Epithelial cell of esophagus (primary cell): ENCODE measurements at regions not wholly inside any gene's neighbourhood (a gene's known extent, or its start where the extent isn't known, plus 50 kb on each side); places are given as distances from the start of the nearest gene placed in this dataset.

Source experiments
- DNase-seq: peaks from one replicate; pipeline ENCODE4 v3.0.0; 2010; ENCODE audit warnings: low read depth
- H3K4me3 ChIP-seq: 2 replicates; pipeline ENCODE4 v1.5.1; 2011; ENCODE audit warnings: mild to moderate bottlenecking, low read length, control low read depth
- TF ChIP-seq, protein P1 (sequence below): IDR thresholded peaks from 2 replicates; pipeline ENCODE4 v1.5.1; 2011; ENCODE audit warnings: low read depth, mild to moderate bottlenecking, low read length, control low read depth, inconsistent platforms; ENCODE audit not compliant: insufficient read depth; ENCODE audit errors: missing control alignments

- no peak overlapping the region for H3K4me3 ChIP-seq
- no peak for DNase-seq
- TF ChIP-seq, protein P1, sequence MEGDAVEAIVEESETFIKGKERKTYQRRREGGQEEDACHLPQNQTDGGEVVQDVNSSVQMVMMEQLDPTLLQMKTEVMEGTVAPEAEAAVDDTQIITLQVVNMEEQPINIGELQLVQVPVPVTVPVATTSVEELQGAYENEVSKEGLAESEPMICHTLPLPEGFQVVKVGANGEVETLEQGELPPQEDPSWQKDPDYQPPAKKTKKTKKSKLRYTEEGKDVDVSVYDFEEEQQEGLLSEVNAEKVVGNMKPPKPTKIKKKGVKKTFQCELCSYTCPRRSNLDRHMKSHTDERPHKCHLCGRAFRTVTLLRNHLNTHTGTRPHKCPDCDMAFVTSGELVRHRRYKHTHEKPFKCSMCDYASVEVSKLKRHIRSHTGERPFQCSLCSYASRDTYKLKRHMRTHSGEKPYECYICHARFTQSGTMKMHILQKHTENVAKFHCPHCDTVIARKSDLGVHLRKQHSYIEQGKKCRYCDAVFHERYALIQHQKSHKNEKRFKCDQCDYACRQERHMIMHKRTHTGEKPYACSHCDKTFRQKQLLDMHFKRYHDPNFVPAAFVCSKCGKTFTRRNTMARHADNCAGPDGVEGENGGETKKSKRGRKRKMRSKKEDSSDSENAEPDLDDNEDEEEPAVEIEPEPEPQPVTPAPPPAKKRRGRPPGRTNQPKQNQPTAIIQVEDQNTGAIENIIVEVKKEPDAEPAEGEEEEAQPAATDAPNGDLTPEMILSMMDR = no peak
These were observed 118.6 kb upstream of the MAST4 start for GRCh38 chr5:66477596-66477995.

DNA sequence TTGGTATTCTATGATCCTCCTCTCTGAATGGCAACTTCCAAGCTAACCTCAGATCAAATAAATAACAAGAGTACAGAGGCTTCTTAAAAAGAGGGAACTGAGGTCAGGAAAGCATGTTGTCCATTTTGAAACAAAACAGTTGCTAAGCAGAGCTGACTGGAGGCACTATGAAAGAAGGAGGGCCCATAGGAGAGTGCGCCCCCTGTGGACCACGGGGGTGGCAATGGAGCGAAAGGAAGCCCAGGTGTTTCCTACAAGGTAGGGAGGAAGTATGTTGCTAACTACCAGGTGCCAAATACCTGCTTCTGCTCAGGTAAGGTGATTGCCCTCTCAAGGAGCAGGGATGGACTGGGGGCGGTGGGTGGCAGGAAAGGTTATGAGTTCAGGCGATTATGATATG, 101.8 kb upstream of the MAST4 start:
- no peak overlapping the region for H3K4me3 ChIP-seq
- TF ChIP-seq, protein P1 = no peak
- no peak for DNase-seq

DNA sequence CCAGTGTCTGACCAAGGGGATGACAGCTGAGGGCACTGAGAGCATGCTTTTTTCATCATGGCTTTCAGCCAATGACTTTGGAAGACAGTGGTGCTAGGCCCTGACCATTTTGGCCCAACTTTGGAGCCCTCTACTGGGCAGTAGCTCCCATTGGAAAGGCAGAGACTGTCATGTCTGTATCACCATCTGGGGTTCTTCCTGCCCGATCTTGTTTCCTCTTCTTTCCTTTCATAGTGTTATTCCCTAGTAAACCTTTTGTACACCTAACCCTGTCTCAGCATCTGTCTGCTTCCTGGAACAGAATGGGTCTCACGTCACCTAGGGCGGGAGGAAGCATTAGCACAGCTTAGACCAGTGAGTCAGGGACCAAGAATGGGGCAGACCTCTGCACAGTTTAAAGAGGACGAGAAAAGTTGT, 97.4 kb upstream of the MAST4 start:
- no peak overlapping the region for H3K4me3 ChIP-seq
- TF ChIP-seq, protein P1 = peak; percentile 50
- peak; percentile 94 for DNase-seq

DNA sequence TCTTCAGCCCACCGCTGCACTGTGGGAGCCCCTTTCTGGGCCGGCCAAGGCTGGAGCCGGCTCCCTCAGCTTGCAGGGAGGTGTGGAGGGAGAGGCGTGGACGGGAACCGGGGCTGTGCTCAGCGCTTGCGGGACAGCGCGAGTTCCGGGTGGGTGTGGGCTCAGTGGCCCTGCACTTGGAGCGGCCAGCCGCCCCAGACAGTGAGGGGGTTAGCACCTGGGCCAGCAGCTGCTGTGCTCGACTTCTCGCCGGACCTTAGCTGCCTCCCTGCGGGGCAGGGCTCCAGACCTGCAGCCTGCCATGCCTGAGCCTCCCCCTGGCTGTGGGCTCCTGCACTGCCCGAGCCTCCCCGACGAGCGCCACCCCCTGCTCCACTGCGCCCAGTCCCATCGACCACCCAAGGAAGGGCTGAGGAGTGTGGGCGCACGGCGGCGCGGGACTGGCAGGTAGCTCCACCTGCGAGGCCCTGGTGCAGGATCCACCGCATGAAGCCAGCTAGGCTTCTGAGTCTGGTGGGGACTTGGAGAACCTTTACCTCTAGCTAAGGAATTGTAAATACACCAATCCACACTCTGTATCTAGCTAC, 92.9 kb upstream of the MAST4 start:
- TF ChIP-seq, protein P1 = no peak
- no peak for DNase-seq
- H3K4me3 ChIP-seq = no peak overlapping the region

DNA sequence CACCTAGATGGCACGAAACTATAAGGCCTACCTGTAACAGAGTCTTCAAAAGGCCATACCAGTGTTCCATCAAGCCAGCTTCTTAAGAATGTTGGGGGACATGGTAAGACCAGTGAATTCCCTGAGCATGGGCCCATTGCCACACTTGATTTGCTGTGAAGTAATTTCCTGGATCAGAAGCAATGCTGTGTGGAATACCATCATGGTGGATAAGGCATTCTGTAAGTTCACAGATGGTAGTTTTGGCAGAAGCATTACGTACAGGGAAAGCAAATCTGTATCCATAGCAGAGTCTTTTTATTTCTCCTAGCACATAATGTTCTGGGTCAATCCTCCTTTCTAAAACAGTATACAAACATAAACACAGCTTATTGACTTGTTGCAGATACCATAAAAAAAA, 89.1 kb upstream of the MAST4 start:
- H3K4me3 ChIP-seq = no peak overlapping the region
- TF ChIP-seq, protein P1 = no peak
- DNase-seq = no peak

DNA sequence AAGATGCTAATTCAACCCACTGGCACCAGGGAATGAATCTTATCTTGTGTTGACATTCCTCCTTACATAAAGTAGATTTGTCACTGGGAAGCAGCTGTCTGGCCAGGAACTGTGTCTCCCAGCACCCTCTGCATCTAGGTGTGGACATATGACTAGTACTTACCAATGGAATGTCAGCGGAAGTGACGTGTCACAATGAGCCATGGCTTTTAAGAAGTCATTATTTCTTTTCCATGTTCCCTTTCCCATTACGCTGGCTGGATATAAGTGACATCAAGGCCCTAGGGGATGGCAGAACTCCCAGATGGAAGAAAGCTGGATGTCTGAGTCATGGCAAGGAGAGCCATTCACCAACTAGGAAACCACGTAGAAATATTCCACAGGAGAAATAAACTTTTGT, 84.7 kb upstream of the MAST4 start:
- H3K4me3 ChIP-seq = no peak overlapping the region
- TF ChIP-seq, protein P1 = no peak
- DNase-seq = no peak

GRCh38 chr5:66513130-66513529, 83.1 kb upstream of the MAST4 start:
- H3K4me3 ChIP-seq = no peak overlapping the region
- TF ChIP-seq, protein P1 = no peak
- no peak for DNase-seq
